GM21528 (cell line): ENCODE measurements at regions not wholly inside any gene's neighbourhood (a gene's known extent, or its start where the extent isn't known, plus 50 kb on each side); places are given as distances from the start of the nearest gene placed in this dataset.
"Not testable (repeated sequence)": the region's sequence is repeated elsewhere in the genome, so short reads cannot be mapped to it uniquely, and the experiment has no call there.

Experiments used
- ATAC-seq: cut with Tn5 transposase; IDR thresholded peaks from one replicate; pipeline ENCODE4 v1.9.1; 2021; ENCODE audit warnings: mild to moderate bottlenecking, moderate library complexity; ENCODE audit not compliant: unreplicated experiment, low FRiP score

GRCh38 chr4:62500296-62500695 is 1300.2 kb downstream of the ADGRL3 start:
- ATAC-seq: no peak

- ATAC-seq: no peak
Observed at GRCh38 chr4:62495032-62495431, 1294.9 kb downstream of the ADGRL3 start.

GRCh38 chr4:62491756-62492155 is 1291.6 kb downstream of the ADGRL3 start:
- ATAC-seq: not testable (repeated sequence)

DNA sequence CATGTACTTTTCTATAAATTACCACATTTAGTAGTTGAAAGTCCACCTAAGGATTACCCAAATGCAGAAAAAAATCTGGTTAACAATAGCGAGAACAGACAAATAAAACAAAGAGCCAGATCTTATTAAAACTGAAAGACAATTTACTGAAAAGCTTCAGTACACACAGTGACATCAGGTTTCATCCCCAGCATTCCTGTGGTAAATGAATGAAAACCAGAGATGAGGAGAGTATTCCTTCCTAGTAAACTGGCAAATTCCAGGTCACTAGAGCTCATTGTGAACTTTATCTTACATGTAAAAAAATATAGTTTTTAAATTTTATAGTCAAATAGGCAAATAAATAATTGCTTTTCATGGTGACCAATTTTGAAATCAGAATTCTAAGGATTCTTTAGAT is 1290.5 kb downstream of the ADGRL3 start:
- ATAC-seq: no peak

GRCh38 chr4:62487016-62487415 is 1286.9 kb downstream of the ADGRL3 start:
- no peak for ATAC-seq

DNA sequence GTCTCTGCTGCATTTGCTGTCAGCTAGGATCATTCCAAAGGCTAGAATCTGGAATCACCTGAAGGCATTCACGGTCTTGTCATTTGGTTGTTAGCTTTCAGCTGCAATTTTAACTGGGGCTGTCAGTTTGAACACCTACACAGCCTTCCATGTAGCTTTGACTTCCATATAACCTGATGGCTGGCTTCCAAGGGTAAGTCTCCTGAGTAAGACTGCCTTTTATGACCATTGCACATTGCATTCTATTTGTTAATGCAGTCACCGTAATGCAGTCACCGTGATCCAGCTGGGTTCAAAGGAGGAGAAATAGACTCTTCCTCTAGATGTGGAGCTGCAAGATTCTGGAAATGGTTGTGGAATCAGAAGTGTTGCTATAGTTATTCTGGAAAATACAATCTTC is 1284.2 kb downstream of the ADGRL3 start:
- no peak for ATAC-seq

- no peak for ATAC-seq
Observed at GRCh38 chr4:62482355-62482754, 1282.2 kb downstream of the ADGRL3 start.

- ATAC-seq: no peak
Observed at GRCh38 chr4:62475596-62475995, 1275.5 kb downstream of the ADGRL3 start.

- ATAC-seq: no peak
Observed at GRCh38 chr4:62474802-62475201, 1274.7 kb downstream of the ADGRL3 start.

DNA sequence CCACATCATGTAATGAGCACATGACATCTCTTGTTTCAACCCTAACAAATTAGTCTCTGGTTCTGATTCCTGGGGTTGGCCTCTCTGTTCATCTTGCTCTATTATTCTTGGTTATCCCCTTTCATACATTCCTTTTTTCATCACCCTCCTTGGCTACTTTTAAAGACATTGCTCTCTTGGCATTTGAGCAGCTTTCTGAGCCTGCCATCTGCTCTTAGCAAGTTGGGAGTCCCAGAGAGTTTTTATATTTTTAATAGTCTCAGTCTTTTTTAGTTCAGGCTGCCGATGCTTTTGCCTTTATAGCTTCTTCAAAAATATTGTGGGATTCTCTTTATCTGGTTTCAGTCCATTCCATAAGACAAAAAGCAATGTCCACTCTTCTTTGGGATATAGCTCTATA is 1270.9 kb downstream of the ADGRL3 start:
- no peak for ATAC-seq

DNA sequence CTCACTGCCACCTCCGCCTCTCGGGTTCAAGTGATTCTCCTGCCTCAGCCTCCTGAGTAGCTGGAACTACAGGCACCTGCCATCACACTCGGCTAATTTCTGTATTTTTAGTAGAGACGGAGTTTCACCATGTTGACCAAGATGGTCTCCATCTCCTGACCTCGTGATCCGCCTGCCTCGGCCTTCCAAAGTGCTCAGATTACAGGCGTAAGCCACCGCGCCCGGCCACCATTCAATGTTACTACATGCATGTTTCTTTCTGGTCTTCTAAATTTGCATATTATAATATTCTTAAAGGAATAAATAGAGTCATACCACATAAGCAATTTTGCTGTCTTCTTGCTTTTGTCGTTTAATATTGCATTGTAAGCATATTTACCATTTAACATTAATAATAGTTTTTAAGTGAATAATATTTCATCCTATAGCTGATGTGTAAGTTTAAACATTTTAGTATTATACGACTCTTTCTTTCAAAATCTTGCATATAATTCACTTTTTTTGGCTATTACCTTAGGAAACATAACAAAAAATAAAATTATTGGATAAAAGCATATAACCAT is 1270.4 kb downstream of the ADGRL3 start:
- no peak for ATAC-seq

DNA sequence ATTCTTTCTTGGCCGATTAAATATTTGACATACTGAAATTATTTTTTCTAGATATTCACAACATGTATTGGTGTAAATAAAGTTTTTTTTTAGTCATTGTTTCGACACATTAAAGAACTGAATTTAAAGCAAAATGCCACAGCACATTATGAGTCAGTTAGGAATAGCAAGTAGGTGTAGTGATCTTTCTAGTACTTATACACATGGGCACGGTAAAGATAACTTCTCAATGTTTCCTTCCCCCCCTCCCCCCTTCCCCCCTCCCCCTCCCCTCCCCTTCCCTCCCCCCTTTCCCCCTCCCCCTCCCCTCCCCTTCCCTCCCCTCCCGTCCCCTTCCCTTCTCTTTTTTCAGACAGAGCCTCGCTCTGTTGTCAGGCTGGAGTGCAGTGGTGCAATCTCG is 1269.9 kb downstream of the ADGRL3 start:
- ATAC-seq: no peak

DNA sequence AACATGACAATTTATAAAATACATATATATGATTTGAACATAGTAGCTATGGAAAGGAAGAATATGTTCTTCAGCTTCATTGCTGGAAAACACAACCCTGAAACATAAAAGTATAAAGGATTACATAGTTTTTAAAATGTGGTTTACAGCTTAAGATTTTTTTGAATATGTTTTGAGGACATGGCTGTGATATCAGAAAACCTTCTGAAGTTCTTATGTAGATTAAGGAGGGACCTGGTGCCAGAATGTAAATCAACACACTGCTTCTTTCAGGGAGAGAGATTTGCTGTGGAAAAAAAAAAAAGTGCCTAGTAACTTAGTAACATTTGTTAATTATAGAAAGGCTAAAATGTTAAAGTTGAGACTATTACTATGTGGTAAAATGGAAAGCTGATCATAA is 1261.8 kb downstream of the ADGRL3 start:
- no peak for ATAC-seq

GRCh38 chr4:62460329-62460728 is 1260.2 kb downstream of the ADGRL3 start:
- ATAC-seq: no peak

DNA sequence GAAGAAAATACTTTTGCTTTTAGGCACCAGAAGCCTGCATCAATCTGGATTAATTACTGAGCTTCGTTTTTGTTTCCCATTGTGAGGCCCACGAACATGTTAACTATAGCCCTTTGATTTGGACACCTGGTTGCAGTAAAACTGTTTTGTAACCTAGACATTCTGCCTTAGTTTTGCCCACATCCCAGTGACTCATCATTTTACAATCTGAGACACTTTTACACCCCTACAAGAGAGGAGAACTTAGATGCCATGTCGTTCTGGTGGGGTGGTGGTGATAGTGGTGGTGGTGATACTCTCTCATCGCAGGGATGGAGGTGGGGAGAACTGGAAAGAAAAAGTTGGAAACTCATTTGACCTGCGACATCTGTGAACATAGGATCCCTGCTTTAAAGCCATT is 1257.2 kb downstream of the ADGRL3 start:
- ATAC-seq: no peak

DNA sequence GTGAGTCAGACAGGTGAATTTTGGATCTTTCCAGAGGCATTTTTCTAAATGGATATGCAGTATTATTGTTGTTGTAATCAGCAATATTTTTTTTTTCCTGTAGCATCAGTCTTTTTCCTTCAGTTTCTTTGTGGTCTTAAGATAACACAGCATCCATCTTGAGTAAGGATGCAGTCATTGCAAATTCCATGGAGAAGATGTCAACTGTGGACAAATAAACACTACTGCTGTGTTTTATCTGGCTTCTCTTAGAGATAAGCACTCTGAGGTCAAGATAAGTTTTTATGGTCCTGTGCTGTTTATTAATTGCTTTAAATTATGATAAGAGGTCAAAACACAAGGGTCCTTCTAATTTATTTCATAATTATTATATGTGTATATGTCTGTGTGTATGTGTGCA is 1255.7 kb downstream of the ADGRL3 start:
- ATAC-seq: no peak

DNA sequence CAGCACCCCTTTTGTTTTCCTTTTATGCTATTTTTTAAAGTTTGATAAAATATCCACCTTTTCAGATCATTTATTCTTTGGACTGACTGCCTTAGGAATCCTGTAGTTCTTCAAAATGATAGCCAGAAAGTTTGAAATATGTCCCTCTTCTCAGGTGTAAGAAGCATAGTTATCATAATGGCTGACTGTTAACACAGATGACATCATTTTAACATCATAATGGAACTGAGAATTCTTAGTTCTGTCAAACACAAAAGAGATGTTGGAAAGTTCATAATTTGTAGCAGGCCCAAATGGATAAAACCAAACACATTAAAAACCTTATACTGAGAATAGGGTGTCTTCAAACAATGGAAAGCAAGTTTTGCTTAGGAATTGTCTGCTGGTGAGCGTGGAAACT is 1254.4 kb downstream of the ADGRL3 start:
- no peak for ATAC-seq

GRCh38 chr4:62450740-62451139 is 1250.6 kb downstream of the ADGRL3 start:
- ATAC-seq: no peak

GRCh38 chr4:62449538-62449937 is 1249.4 kb downstream of the ADGRL3 start:
- ATAC-seq: no peak

DNA sequence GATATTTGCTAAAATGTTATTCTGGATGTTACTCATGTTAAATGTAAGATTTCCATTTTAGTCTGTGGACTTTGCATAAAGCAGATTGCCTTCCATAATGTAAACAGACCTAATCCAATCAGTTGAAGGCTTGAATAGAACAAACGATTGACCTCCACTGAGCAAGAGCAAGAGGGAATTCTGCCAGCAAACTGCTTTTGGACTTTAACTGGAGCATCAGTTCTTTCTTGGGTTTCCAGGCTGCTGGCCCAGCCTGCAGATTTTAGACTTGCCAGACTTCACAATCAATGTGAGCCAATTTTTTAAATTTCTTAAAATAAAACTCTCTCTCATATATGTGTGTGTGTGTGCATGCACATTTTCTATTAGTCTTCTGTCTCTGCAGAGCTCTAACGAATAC is 1248.8 kb downstream of the ADGRL3 start:
- no peak for ATAC-seq

- ATAC-seq: no peak
Observed at GRCh38 chr4:62439051-62439450, 1238.9 kb downstream of the ADGRL3 start.

DNA sequence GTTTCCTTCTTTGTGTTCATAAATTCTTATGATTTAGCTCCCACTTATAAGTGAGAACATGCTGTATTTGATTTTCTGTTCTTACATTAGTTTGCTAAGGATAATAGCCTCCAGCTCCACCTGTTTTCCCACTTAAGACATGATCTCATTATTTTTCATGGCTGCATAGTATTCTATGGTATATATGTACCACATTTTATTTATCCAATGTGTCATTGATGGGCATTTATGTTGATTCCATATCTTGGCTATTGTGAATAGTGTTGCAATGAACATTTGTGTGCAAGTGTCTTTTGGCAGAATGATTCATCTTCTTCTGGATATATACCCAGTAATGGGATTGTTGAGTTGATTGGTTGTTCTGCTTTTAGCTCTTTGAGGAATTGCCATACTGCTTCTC is 1234.8 kb downstream of the ADGRL3 start:
- no peak for ATAC-seq
